Lower leg skin (tissue), 4 donors: ENCODE measurements at regions not wholly inside any gene's neighbourhood (a gene's known extent, or its start where the extent isn't known, plus 50 kb on each side); places are given as distances from the start of the nearest gene placed in this dataset.

Source experiments
- DNase-seq, 2 donors: peaks; one replicate each; pipeline ENCODE4 v3.0.0-alpha.2; 2019; ENCODE audit warnings: low spot score in 2 of 2
- H3K4me3 ChIP-seq: fragments of 200-600 bp; sonication (generic); 2 replicates; pipeline ENCODE4 v1.5.1; 2017; ENCODE audit warnings: mild to moderate bottlenecking, low read depth; ENCODE audit not compliant: poor library complexity, severe bottlenecking
- CTCF ChIP-seq, 3 donors: fragments of 450-650 bp; IDR thresholded peaks; one replicate each; pipeline ENCODE4 v1.5.1; 2016; ENCODE audit warnings: antibody characterized with exemption in 3 of 3, mild to moderate bottlenecking in 3 of 3, moderate library complexity in 2 of 3
- POLR2A ChIP-seq, 2 donors: fragments of 450-650 bp; IDR thresholded peaks; one replicate each; pipeline ENCODE4 v1.6.1; 2016 to 2017; ENCODE audit warnings: antibody characterized with exemption in 2 of 2, mild to moderate bottlenecking in 1 of 2, moderate library complexity in 1 of 2
- WGBS, 2 donors: methylation state at CpG; one replicate each; pipeline ENCODE4 v1.1.5; 2018; 5-methylcytosine and 5-hydroxymethylcytosine counted together
- intact Hi-C: fragments of 100-400 bp; cut with DNase I; formaldehyde crosslinking; loops from one replicate; pipeline ENCODE4 v1.15.0; 2023; ENCODE audit warnings: low total_unique reads

- no peak overlapping the region for H3K4me3 ChIP-seq
- intact Hi-C loops = no loop called here
- DNase-seq = no peak
- 88 to 90% methylated on average over 17 of the region's 17 CpGs for WGBS, 2 donors
- TF ChIP-seq POLR2A (IDR thresholded peaks at IDR 0.05) = no peak
- no peak for TF ChIP-seq CTCF (IDR thresholded peaks at IDR 0.05)
Observed at GRCh38 chr2:61688369-61689334, 150.5 kb upstream of the XPO1 start.

GRCh38 chr2:61679096-61679495, 140.9 kb upstream of the XPO1 start:
- DNase-seq = no peak
- 87 to 88% methylated on average over 5 of the region's 5 CpGs for WGBS, 2 donors
- intact Hi-C loops = no loop called here
- no peak for TF ChIP-seq POLR2A (IDR thresholded peaks at IDR 0.05)
- no peak for TF ChIP-seq CTCF (IDR thresholded peaks at IDR 0.05)
- no peak overlapping the region for H3K4me3 ChIP-seq

GRCh38 chr2:61677942-61678341, 139.8 kb upstream of the XPO1 start:
- no peak overlapping the region for H3K4me3 ChIP-seq
- intact Hi-C loops = no loop called here
- TF ChIP-seq POLR2A (IDR thresholded peaks at IDR 0.05) = no peak
- TF ChIP-seq CTCF (IDR thresholded peaks at IDR 0.05) = no peak
- no peak for DNase-seq

GRCh38 chr2:61677306-61677705, 139.2 kb upstream of the XPO1 start:
- 93 to 100% methylated on average over 1 of the region's 1 CpG for WGBS, 2 donors
- TF ChIP-seq POLR2A (IDR thresholded peaks at IDR 0.05) (no peak), CTCF (IDR thresholded peaks at IDR 0.05) (no peak)
- intact Hi-C loops = no loop called here
- no peak for DNase-seq
- H3K4me3 ChIP-seq = no peak overlapping the region

GRCh38 chr2:61675204-61675603, 137.0 kb upstream of the XPO1 start:
- intact Hi-C loops = no loop called here
- no peak for DNase-seq
- TF ChIP-seq POLR2A (IDR thresholded peaks at IDR 0.05) = no peak
- TF ChIP-seq CTCF (IDR thresholded peaks at IDR 0.05) = no peak
- H3K4me3 ChIP-seq = no peak overlapping the region
